Esophagus muscularis mucosa (tissue), 4 donors: ENCODE measurements at regions not wholly inside any gene's neighbourhood (a gene's known extent, or its start where the extent isn't known, plus 50 kb on each side); places are given as distances from the start of the nearest gene placed in this dataset.

Experiments used
- CTCF ChIP-seq, 3 experiments: fragments of 200-600 bp in 2 of 3; fragments of 450-650 bp in 1 of 3; sonication (generic) in 2 of 3; IDR thresholded peaks; one replicate each; pipeline ENCODE4 v1.5.1; 2017 to 2019; ENCODE audit warnings: antibody characterized with exemption in 3 of 3, mild to moderate bottlenecking in 2 of 3, moderate library complexity in 1 of 3
- EP300 ChIP-seq: sonication (generic); formaldehyde crosslinking; IDR thresholded peaks from one replicate; pipeline ENCODE4 v1.6.1; 2017; ENCODE audit warnings: antibody characterized with exemption
- POLR2A ChIP-seq: fragments of 450-650 bp; IDR thresholded peaks from one replicate; pipeline ENCODE4 v1.6.1; 2017; ENCODE audit warnings: antibody characterized with exemption, moderate library complexity, mild to moderate bottlenecking, low read depth
- POLR2AphosphoS5 ChIP-seq, 2 donors: sonication (generic); formaldehyde crosslinking; IDR thresholded peaks; one replicate each; pipeline ENCODE4 v1.6.1; 2017; ENCODE audit warnings: antibody characterized with exemption in 2 of 2

DNA sequence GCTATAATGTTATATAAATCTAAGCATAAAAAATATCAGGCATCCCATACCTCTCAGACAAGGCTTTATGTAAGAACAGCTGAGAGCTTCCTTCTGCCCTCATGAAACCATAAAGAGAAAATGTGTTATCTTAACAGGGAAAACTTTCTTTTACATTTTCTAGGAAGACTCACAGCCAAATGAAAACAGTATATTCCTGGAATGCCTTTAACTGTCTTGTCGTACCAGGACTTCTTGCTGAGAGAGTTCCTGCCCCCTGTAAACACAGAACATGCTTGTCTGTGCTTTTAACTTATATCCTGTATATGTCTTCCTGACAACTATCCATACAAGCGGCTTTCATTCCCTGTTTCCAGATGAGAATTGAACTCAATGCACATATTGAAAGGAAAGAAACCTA, 64.8 kb upstream of the AHR start:
- no peak for TF ChIP-seq CTCF (IDR thresholded peaks at IDR 0.05)
- no peak for TF ChIP-seq EP300
- TF ChIP-seq POLR2AphosphoS5 (IDR thresholded peaks at IDR 0.05) = no peak
- TF ChIP-seq POLR2A = no peak
